ENCODE measurements at regions not wholly inside any gene's neighbourhood (a gene's known extent, or its start where the extent isn't known, plus 50 kb on each side); places are given as distances from the start of the nearest gene placed in this dataset.
A peak's percentile ranks its signal among the peaks of the same experiment; 100 is the strongest.

- TF ChIP-seq, protein P1, sequence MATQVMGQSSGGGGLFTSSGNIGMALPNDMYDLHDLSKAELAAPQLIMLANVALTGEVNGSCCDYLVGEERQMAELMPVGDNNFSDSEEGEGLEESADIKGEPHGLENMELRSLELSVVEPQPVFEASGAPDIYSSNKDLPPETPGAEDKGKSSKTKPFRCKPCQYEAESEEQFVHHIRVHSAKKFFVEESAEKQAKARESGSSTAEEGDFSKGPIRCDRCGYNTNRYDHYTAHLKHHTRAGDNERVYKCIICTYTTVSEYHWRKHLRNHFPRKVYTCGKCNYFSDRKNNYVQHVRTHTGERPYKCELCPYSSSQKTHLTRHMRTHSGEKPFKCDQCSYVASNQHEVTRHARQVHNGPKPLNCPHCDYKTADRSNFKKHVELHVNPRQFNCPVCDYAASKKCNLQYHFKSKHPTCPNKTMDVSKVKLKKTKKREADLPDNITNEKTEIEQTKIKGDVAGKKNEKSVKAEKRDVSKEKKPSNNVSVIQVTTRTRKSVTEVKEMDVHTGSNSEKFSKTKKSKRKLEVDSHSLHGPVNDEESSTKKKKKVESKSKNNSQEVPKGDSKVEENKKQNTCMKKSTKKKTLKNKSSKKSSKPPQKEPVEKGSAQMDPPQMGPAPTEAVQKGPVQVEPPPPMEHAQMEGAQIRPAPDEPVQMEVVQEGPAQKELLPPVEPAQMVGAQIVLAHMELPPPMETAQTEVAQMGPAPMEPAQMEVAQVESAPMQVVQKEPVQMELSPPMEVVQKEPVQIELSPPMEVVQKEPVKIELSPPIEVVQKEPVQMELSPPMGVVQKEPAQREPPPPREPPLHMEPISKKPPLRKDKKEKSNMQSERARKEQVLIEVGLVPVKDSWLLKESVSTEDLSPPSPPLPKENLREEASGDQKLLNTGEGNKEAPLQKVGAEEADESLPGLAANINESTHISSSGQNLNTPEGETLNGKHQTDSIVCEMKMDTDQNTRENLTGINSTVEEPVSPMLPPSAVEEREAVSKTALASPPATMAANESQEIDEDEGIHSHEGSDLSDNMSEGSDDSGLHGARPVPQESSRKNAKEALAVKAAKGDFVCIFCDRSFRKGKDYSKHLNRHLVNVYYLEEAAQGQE (IDR thresholded peaks at IDR 0.05; ENCODE audit: unreplicated experiment) = no peak
- TF ChIP-seq CREB1 (CRISPR knock-in tag; IDR thresholded peaks at IDR 0.05; ENCODE audit: low read depth) = no peak
- TF ChIP-seq ZNF331 (CRISPR knock-in tag; IDR thresholded peaks at IDR 0.05; ENCODE audit: low read depth) = no peak
- no peak for TF ChIP-seq POLR2AphosphoS5 (IDR thresholded peaks at IDR 0.05; ENCODE audit: low read depth)
Measured at GRCh38 chr2:186913870-186914269, 64.9 kb upstream of the ZSWIM2 start (continued).

- H3K4me3 ChIP-seq = no peak overlapping the region
- H4K20me1 ChIP-seq (replicated peaks; ENCODE audit: insufficient read depth) = no peaks in the 10 kb centered on the region
- H3K27me3 ChIP-seq (ENCODE audit: insufficient read depth) = no peaks in the 10 kb centered on the region
- no peak overlapping the region for H3K27ac Mint-ChIP-seq
- peaks cover 1% of the 10 kb centered on the region for H3K27me3 Mint-ChIP-seq (ENCODE audit: insufficient read depth, low read depth, poor library complexity)
- no peaks in the 10 kb centered on the region for H3K36me3 Mint-ChIP-seq (ENCODE audit: low read depth)
- H3K4me3 Mint-ChIP-seq = no peak overlapping the region
- ATAC-seq = no peak
- H3K4me1 Mint-ChIP-seq = no peaks in the 10 kb centered on the region
- no peak overlapping the region for H3K27ac ChIP-seq (ENCODE audit: low read depth)
- no peaks in the 10 kb centered on the region for H3K9me3 Mint-ChIP-seq
- H3K36me3 ChIP-seq (ENCODE audit: insufficient read depth) = no peaks in the 10 kb centered on the region
- H3K9me2 ChIP-seq (ENCODE audit: insufficient read depth) = no peaks in the 10 kb centered on the region
- H2AFZ ChIP-seq = peak overlapping the region; percentile 77
- no peaks in the 10 kb centered on the region for H3K4me1 ChIP-seq (ENCODE audit: insufficient read depth)
- no peaks in the 10 kb centered on the region for H3K79me2 ChIP-seq (replicated peaks; ENCODE audit: insufficient read depth)
- H3F3A ChIP-seq (replicated peaks; ENCODE audit: low read depth) = no peaks in the 10 kb centered on the region
- no peak overlapping the region for H3K4me2 ChIP-seq
- DNase-seq (ENCODE audit: low spot score) = no peak
- no peak for TF ChIP-seq ETS1 (IDR thresholded peaks at IDR 0.05)
- TF ChIP-seq ZNF331 (CRISPR knock-in tag; IDR thresholded peaks at IDR 0.05; ENCODE audit: low read depth) = no peak
- TF ChIP-seq JUNB (IDR thresholded peaks at IDR 0.05; ENCODE audit: unreplicated experiment) = no peak
- TF ChIP-seq POLR2AphosphoS5 (IDR thresholded peaks at IDR 0.05; ENCODE audit: low read depth) = no peak
- no peak for TF ChIP-seq EZH2phosphoT487 (IDR thresholded peaks at IDR 0.05; ENCODE audit: unreplicated experiment)
- no peak for TF ChIP-seq CTCF (conservative IDR thresholded peaks at IDR 0.05; ENCODE audit: low read depth in 2 of 2)
- no peak for TF ChIP-seq NANOG (IDR thresholded peaks at IDR 0.05; ENCODE audit: borderline replicate concordance)
- TF ChIP-seq, protein P1 (IDR thresholded peaks at IDR 0.05; ENCODE audit: unreplicated experiment) = no peak
- no peak for TF ChIP-seq ZNF114 (CRISPR knock-in tag; IDR thresholded peaks at IDR 0.05)
- no peak for TF ChIP-seq CREB1 (CRISPR knock-in tag; IDR thresholded peaks at IDR 0.05; ENCODE audit: low read depth)
- TF ChIP-seq EZH2 (IDR thresholded peaks at IDR 0.05; ENCODE audit: low read depth, unreplicated experiment) = no peak
Measured at GRCh38 chr2:186912979-186913378, 64.0 kb upstream of the ZSWIM2 start.

Measured in GM23338 (cell line).